ENCODE measurements at regions not wholly inside any gene's neighbourhood (a gene's known extent, or its start where the extent isn't known, plus 50 kb on each side); places are given as distances from the start of the nearest gene placed in this dataset.

DNA sequence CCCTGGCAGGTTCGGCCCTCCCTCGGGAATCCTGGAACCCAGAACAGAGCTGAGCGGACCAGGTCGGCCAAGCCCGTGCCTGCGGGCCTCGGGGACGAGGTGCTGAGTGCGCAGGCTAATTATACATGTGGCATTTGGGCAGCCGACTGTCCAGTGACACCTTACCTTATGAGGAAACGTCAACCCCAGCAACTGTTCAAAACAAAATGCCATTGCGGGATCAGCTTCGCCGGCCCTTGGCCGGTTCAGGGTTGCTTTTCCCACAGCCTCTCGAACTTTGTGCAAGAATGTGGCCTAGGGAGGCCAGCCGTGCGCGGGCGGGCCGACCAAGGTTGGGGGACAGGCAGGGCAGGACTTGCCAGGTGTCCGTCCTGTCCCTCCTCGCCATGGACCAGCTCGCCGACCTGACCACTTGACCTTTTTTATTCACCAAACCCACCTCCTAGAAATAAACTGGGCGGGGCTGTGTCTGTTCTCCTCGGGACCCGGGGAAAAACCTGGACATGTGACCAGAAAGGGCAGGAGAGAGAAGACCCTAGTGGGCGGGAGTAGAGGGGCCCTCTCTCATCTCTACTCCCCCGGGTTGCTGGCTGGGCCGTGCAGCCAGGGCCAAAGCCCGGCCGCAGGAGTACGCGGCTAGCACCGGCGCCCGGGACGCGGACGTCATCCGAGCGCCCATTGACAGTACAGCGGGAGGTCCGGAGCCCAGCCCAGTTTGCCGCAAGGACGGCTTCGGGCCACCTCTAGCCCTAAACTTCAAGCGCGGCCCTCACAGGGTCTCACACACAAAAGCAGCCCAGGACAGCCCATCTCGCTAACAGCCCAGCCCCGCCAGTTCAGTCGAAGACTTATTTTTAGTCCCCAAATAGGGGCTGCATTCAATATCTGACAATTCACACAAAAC, 134.3 kb upstream of the C11orf58 start:
- Mint-ChIP-seq H3K4me3 (peak overlapping the region; percentile 58 to 88), H3K9me3 (peaks cover 0 to 4% of the 10 kb centered on the region in 2 experiments; a peak in 2 of 5 replicates), H3K27ac (no peak overlapping the region), H3K27me3 (ENCODE audit: low read depth) (peaks cover 57% of the 10 kb centered on the region), H3K4me1 (peaks cover 22 to 28% of the 10 kb centered on the region in 2 experiments), H3K36me3 (ENCODE audit: insufficient read depth in 1 of 3, low read depth in 3 of 3) (no peaks in the 10 kb centered on the region)
- no peaks in the 10 kb centered on the region for H3K79me2 ChIP-seq (ENCODE audit: insufficient read depth, low read length)
- H3K9ac ChIP-seq (ENCODE audit: extremely low read depth, insufficient read length, low read length) = no peak overlapping the region
- H3K27ac ChIP-seq (ENCODE audit: insufficient read length, low read depth, low read length) = no peak overlapping the region
- H4K20me1 ChIP-seq (ENCODE audit: control insufficient read depth, insufficient read depth, insufficient read length) = no peaks in the 10 kb centered on the region
- H3K27me3 ChIP-seq (ENCODE audit: insufficient read depth, low read length) = peaks cover 65% of the 10 kb centered on the region
- DNase-seq = peak; percentile 45
- no peak overlapping the region for H2BK15ac ChIP-seq (ENCODE audit: low read depth, low read length)
- no peak overlapping the region for H4K5ac ChIP-seq (ENCODE audit: insufficient read length, low read depth, low read length)
- no peak overlapping the region for H3K56ac ChIP-seq (ENCODE audit: insufficient read length, low read depth, low read length)
- no peak overlapping the region for H2AFZ ChIP-seq (ENCODE audit: low read length)
- no peak overlapping the region for H4K8ac ChIP-seq (replicated peaks; ENCODE audit: insufficient read length, low read depth, low read length)
- no peak overlapping the region for H3K14ac ChIP-seq (ENCODE audit: insufficient read depth, low read length)
- no peak overlapping the region for H2BK120ac ChIP-seq (ENCODE audit: low read depth, low read length, poor library complexity, severe bottlenecking)
- H3K23ac ChIP-seq (ENCODE audit: insufficient read length, low read depth, low read length) = no peak overlapping the region
- H2BK12ac ChIP-seq (ENCODE audit: insufficient read length, low read depth, low read length) = no peak overlapping the region
- TF ChIP-seq, protein P1, sequence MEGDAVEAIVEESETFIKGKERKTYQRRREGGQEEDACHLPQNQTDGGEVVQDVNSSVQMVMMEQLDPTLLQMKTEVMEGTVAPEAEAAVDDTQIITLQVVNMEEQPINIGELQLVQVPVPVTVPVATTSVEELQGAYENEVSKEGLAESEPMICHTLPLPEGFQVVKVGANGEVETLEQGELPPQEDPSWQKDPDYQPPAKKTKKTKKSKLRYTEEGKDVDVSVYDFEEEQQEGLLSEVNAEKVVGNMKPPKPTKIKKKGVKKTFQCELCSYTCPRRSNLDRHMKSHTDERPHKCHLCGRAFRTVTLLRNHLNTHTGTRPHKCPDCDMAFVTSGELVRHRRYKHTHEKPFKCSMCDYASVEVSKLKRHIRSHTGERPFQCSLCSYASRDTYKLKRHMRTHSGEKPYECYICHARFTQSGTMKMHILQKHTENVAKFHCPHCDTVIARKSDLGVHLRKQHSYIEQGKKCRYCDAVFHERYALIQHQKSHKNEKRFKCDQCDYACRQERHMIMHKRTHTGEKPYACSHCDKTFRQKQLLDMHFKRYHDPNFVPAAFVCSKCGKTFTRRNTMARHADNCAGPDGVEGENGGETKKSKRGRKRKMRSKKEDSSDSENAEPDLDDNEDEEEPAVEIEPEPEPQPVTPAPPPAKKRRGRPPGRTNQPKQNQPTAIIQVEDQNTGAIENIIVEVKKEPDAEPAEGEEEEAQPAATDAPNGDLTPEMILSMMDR (conservative IDR thresholded peaks at IDR 0.05) = no peak
- 0 out of 2 replicates have a peak, but pooled peaks cover 2% of the 10 kb centered on the region for H3K4me1 ChIP-seq (ENCODE audit: insufficient read depth, low read length)
- H3K4ac ChIP-seq (ENCODE audit: low read depth, low read length) = no peak overlapping the region
- no peaks in the 10 kb centered on the region for H3K79me1 ChIP-seq (ENCODE audit: insufficient read depth, low read depth, low read length, poor library complexity, severe bottlenecking)
- no peak overlapping the region for H2BK5ac ChIP-seq (ENCODE audit: insufficient read length, low read length)
- H3K23me2 ChIP-seq (ENCODE audit: insufficient read length, low read depth, low read length, poor library complexity, severe bottlenecking) = peaks cover 38% of the 10 kb centered on the region
- no peak overlapping the region for H2AK5ac ChIP-seq (ENCODE audit: insufficient read length, low read length)
- peak overlapping the region; percentile 92 for H3K4me2 ChIP-seq (ENCODE audit: insufficient read depth, insufficient read length, low read length)
- no peak overlapping the region for H3K18ac ChIP-seq (ENCODE audit: insufficient read length, low read depth, low read length)
- no peak overlapping the region for H3T11ph ChIP-seq (ENCODE audit: low read length)
- no peak overlapping the region for H2BK20ac ChIP-seq (ENCODE audit: low read depth, low read length, poor library complexity, severe bottlenecking)
- no peaks in the 10 kb centered on the region for H3K9me3 ChIP-seq (ENCODE audit: control insufficient read depth, low read depth, low read length)
- no CpG with 5 or more reads among the region's 53 CpGs for WGBS (ENCODE audit: extremely low coverage, insufficient read length, low lambda C conversion rate)
- no peak overlapping the region for H4K91ac ChIP-seq (ENCODE audit: insufficient read length, low read depth, low read length)

All from H9 (cell line).